ENCODE measurements at regions not wholly inside any gene's neighbourhood (a gene's known extent, or its start where the extent isn't known, plus 50 kb on each side); places are given as distances from the start of the nearest gene placed in this dataset.

GRCh38 chrX:40171513-40172400, 74.0 kb upstream of the BCOR start:
- 69% methylated on average over 47 of the region's 73 CpGs for WGBS (ENCODE audit: low lambda C conversion rate)
- Histone ChIP-seq H3K79me2 (ENCODE audit: insufficient read depth) (no peaks in the 10 kb centered on the region), H2AFZ (ENCODE audit: low read depth) (no peak overlapping the region), H3K9me2 (no peaks in the 10 kb centered on the region), H3K4me3 (ENCODE audit: low read depth in 2 of 2, low read length in 1 of 2) (no peak overlapping the region), H3K27ac (ENCODE audit: low read depth in 2 of 2, low read length in 1 of 2) (peak overlapping the region in 1 of 2 experiments; percentile 11; a peak in 1 of 4 replicates), H3K36me3 (replicated peaks in 1 of 2; ENCODE audit: control insufficient read depth in 1 of 2, insufficient read depth in 2 of 2, low read length in 1 of 2) (no peaks in the 10 kb centered on the region), H4K20me1 (ENCODE audit: insufficient read depth) (no peaks in the 10 kb centered on the region), H3K9ac (no peak overlapping the region), H3K9me3 (no peaks in the 10 kb centered on the region), H3F3A (replicated peaks; ENCODE audit: insufficient read depth) (no peaks in the 10 kb centered on the region), H3K27me3 (ENCODE audit: insufficient read depth) (peaks cover 44% of the 10 kb centered on the region), H3K4me1 (ENCODE audit: control insufficient read depth in 1 of 2, insufficient read depth in 2 of 2, low read depth in 1 of 2, low read length in 1 of 2) (peaks cover 4 to 49% of the 10 kb centered on the region in 2 experiments; a peak in 3 of 4 replicates), H3K4me2 (no peak overlapping the region)
- ChIA-PET CTCF (no interaction called here), POLR2A (interaction anchor here (0.7 kb wide), 1 partner anchor 358 kb away, joined by 3 read pairs; no protein-coding TSS in a partner anchor)
- no peak for DNase-seq
- no peak for TF ChIP-seq GATA2 (CRISPR knock-in tag; IDR thresholded peaks at IDR 0.05)
- TF ChIP-seq GABPA (IDR thresholded peaks at IDR 0.05; ENCODE audit: low read depth): no peak
- TF ChIP-seq RAD21 (IDR thresholded peaks at IDR 0.05; ENCODE audit: low read length): no peak
- TF ChIP-seq ZBTB33 (IDR thresholded peaks at IDR 0.05; ENCODE audit: borderline replicate concordance, low read depth): no peak
- no peak for TF ChIP-seq USF1 (IDR thresholded peaks at IDR 0.05; ENCODE audit: borderline replicate concordance, low read depth)
- TF ChIP-seq EZH2phosphoT487 (IDR thresholded peaks at IDR 0.05; ENCODE audit: borderline replicate concordance, low read depth): no peak
- TF ChIP-seq POLR2AphosphoS5 (IDR thresholded peaks at IDR 0.05; ENCODE audit: low read depth, low read length): no peak
- TF ChIP-seq RFX5 (IDR thresholded peaks at IDR 0.05; ENCODE audit: low read length): no peak

GRCh38 chrX:40170830-40171512, 73.2 kb upstream of the BCOR start:
- no peak for DNase-seq
- Histone ChIP-seq H3K79me2 (ENCODE audit: insufficient read depth) (no peaks in the 10 kb centered on the region), H3K9ac (no peak overlapping the region), H3K4me2 (no peak overlapping the region), H3K4me3 (ENCODE audit: low read depth in 2 of 2, low read length in 1 of 2) (no peak overlapping the region), H3K27me3 (ENCODE audit: insufficient read depth) (peaks cover 49% of the 10 kb centered on the region), H3K36me3 (replicated peaks in 1 of 2; ENCODE audit: control insufficient read depth in 1 of 2, insufficient read depth in 2 of 2, low read length in 1 of 2) (no peaks in the 10 kb centered on the region), H3K4me1 (ENCODE audit: control insufficient read depth in 1 of 2, insufficient read depth in 2 of 2, low read depth in 1 of 2, low read length in 1 of 2) (peaks cover 8 to 56% of the 10 kb centered on the region in 2 experiments; a peak in 3 of 4 replicates), H4K20me1 (ENCODE audit: insufficient read depth) (no peaks in the 10 kb centered on the region), H3F3A (replicated peaks; ENCODE audit: insufficient read depth) (no peaks in the 10 kb centered on the region), H2AFZ (ENCODE audit: low read depth) (no peak overlapping the region), H3K27ac (ENCODE audit: low read depth in 2 of 2, low read length in 1 of 2) (peak overlapping the region in 1 of 2 experiments; percentile 51; a peak in 2 of 4 replicates), H3K9me2 (no peaks in the 10 kb centered on the region), H3K9me3 (no peaks in the 10 kb centered on the region)
- CTCF ChIA-PET: no interaction called here
- WGBS (ENCODE audit: low lambda C conversion rate): 48% methylated on average over 17 of the region's 17 CpGs
- POLR2A ChIA-PET: interaction anchor here (0.9 kb wide), 1 partner anchor 69 kb away, joined by 3 read pairs; no protein-coding TSS in a partner anchor
- TF ChIP-seq REST (IDR thresholded peaks at IDR 0.05; ENCODE audit: low read depth, low read length) (no peak), PBX3 (IDR thresholded peaks at IDR 0.05) (no peak), YY1 (IDR thresholded peaks at IDR 0.05; ENCODE audit: low read depth) (no peak), SMC3 (IDR thresholded peaks at IDR 0.05; ENCODE audit: low read depth, low read length) (no peak), FOSL2 (IDR thresholded peaks at IDR 0.05; ENCODE audit: borderline replicate concordance, low read depth) (no peak), RAD21 (IDR thresholded peaks at IDR 0.05; ENCODE audit: low read length) (no peak)
- TF ChIP-seq, protein P1, sequence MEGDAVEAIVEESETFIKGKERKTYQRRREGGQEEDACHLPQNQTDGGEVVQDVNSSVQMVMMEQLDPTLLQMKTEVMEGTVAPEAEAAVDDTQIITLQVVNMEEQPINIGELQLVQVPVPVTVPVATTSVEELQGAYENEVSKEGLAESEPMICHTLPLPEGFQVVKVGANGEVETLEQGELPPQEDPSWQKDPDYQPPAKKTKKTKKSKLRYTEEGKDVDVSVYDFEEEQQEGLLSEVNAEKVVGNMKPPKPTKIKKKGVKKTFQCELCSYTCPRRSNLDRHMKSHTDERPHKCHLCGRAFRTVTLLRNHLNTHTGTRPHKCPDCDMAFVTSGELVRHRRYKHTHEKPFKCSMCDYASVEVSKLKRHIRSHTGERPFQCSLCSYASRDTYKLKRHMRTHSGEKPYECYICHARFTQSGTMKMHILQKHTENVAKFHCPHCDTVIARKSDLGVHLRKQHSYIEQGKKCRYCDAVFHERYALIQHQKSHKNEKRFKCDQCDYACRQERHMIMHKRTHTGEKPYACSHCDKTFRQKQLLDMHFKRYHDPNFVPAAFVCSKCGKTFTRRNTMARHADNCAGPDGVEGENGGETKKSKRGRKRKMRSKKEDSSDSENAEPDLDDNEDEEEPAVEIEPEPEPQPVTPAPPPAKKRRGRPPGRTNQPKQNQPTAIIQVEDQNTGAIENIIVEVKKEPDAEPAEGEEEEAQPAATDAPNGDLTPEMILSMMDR (IDR thresholded peaks at IDR 0.05): no peak

Data from SK-N-SH (cell line).